NCI-H69 (cell line): ENCODE measurements at regions not wholly inside any gene's neighbourhood (a gene's known extent, or its start where the extent isn't known, plus 50 kb on each side); places are given as distances from the start of the nearest gene placed in this dataset.
A peak's percentile ranks its signal among the peaks of the same experiment; 100 is the strongest.

Experiments used
- DNase-seq: peaks from one replicate; lab custom pipeline; 2025; lab: John Stamatoyannopoulos, UW

DNA sequence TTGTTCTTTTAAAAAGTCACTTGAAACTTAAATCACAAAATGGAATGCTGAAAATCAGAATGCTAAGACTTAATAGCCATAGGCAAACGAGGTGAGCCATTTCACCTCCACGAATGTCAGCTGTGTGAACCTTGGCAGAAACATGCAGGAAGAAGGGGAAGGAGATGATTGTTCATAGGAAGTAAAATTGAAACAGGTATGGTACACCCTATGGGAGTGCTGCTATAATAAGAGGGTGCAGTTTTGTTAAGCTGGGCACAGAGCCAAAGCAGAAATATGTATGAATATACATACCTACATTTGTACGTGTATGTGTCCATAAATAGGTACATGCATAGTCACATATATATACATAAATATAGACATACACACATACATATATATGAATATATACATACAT is 51.0 kb upstream of the SPINK5 start:
- peak; percentile 76 for DNase-seq

DNA sequence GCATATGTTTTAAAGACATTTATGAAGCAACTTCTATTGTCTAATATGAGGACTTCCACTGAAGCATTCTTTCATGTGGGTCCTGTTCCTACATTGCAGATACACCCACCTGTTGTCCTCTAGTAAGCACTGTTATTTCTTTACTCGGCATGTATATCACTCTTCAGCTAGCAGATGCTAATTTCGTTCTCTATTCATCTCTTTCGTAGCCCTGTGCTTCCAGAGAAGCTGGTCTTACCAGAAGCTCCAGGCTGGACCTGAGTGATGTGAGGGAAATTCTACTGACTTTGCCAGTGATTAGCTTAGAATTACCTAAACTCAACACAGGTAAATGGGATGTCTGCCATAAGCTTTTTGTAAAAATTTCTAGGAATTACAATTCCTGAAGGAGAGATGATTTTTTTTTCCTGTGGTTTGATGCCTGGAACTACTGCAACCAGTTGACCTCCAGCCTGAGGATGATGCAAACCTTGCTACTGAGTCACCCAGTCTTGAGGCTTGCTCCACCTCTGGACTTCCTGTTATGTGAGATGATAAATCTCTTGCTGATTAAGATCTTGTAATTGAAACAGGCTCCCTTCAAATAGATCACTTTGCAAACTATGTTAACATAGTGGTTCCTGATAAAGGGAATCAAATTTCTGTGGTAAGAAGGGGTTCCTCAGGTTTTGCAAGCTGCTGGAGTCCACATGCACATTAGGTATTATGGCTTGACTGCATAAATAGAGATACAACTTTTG is 52.2 kb upstream of the SPINK5 start:
- peak; percentile 25 for DNase-seq

DNA sequence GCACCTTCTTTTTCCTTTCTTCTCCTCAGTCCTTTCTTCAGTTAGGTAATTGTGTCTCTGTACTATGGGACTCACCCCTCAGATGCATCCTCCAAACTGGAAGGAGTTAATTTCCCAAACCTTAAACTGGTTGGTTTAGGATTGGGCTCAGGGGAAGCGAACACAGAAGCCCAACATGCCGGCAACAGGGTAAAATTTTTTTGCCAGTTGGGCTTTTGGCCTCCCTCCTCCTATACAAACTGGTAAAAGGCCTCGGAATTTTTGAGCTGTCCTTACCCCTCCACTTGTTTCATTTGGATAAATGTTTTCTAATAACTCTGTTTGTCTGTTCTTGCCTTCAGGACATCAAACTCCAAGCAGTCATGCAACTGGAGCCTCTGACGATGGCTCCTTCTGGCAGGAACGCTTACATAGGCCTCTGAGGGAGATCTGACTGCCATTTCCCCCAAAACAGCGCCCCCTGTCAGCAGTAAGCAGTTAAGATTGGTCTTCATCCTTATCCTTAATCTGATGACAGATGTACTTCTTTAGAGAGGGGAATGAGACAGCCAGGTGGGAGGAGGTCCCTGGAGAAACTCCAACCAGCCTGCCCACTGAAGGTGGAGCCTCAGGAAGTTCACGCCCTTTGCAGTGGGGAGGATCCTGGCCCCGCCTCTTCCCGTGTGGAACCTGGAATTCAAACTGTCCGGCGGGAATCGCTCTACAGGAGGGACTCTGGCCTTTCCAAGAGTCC is 57.8 kb upstream of the SPINK5 start:
- DNase-seq = peak; percentile 53

DNA sequence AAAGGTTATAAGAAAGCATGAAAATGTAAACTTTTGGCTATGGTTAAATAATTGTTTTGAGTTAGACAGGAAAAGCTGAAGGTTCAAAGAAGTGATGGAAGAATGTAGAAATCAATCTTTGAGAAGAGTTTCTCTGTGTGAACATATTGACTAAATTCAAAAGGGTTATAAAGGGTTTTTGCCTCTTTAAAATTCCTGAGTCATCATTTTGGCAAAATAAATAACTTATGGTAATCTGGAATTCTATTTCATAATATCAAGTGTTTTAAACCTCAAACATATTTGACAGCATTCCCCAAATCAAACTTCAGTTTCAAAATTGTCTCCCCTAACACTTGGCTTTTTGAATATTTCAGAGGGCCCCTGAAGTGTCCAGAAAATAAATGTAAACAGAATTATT is 60.6 kb upstream of the SPINK5 start:
- DNase-seq = no peak

DNA sequence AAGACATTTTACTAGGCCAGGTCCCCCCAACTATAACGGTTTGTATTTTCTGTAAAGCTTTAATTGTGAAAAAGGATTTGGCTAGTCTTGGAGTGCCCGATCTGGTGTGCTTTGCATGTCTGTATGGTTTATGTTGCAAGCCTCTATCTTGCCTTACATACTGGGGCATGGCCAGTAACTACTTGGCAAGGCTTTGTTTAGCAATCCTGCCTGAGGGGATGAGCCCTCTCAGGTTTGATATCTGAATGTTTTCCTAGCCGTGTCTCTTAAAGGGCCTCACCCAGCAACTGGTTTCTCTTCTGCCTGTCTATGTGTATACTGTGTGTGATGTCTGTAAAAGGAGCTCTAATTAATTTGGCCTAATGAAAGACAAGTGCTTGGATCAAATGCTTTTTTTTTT is 61.3 kb upstream of the SPINK5 start:
- DNase-seq = peak; percentile 11

DNA sequence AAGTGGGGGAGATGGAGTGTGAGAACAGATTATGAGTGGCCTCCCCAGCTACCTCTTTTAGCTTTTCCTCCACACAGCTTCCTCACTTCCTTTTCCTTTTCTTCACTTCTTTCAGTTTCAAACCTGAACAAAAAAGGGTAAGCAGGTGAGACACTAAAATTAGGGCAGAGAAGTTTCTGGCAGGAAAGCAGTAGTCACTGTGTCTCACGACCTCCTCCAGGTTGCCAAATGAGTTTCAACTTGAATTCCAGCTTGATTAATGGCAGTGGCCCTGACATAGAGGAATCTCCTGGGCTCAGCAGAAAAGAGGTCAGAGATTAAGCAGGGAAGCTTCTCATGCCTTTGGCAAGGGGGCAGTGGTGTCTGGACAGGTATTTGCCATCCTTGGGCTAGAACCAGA is 63.7 kb upstream of the SPINK5 start:
- DNase-seq = no peak

DNA sequence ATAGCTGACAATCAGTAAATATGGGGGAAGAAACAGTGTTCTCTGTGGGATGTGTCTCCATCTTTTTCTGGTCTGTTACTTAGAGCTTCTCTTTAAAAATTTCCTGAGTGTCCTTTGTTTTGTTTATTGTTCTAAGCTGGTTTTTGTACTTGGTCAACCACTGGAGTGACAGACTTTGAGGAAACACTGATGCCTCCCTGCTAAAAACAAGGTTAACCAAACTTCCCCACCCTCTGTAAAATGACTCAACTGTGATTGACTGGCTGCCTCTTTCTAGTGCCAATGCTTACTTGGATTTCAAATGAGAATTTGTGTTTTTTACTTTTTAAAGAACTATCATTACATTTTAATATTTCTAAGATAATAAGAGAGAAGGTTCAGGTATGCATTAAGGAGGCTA is 65.1 kb upstream of the SPINK5 start:
- no peak for DNase-seq

DNA sequence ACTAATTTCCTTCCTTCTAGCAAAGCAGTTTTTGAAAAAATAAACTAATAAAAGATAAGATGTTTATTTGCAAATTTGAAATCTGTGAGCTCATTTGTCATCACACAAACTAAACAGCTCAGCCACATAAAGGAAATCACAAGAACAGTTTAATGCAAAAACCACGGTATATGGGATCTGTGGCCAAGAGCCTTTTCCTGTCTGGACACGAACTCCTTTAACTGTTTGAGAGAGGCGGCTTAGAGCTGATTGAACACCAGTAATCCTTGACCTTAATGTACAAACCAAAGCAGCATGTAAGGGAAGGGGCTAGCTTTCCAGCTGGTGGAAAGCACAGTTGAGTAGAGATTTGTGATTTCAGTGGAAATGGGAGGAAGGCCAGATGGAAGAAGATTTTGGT is 66.3 kb upstream of the SPINK5 start:
- DNase-seq = no peak

DNA sequence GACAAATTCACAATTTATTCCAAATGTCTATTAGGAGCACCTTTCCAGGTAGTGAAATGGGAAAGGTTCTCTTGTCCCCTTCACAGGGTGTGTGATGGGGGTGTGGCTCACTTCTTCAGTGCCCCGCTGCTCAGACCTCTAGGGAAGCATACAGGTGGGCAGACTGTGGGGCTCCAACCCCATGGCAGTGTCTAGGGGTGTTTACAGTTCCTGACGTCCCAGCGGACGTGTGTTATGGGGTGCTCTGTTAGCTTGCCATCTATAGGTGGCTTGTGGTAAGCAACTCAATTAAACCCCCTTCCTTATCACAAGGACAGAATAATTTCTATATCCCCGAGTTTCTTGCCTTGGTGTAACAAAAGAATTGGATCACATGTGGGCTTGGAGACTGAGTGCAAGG is 67.4 kb upstream of the SPINK5 start:
- DNase-seq = no peak

DNA sequence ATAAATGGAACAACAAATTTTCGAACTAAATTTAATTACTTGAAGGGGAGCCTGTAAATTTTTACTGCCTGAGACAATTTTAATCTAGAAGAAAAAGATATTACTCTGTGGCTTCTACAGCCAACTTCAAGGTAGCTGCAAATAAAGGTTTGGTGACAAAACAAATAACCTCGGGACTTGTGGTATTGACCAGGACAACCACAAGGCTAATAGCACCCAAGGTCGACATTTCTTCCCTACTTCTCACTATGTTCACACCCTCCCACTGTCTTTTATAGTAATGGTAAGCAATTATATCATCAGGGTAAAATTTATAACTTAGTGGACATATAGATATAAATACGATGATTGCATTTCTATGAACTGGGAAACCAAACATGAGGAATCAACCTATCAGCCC is 67.9 kb upstream of the SPINK5 start:
- DNase-seq = no peak

DNA sequence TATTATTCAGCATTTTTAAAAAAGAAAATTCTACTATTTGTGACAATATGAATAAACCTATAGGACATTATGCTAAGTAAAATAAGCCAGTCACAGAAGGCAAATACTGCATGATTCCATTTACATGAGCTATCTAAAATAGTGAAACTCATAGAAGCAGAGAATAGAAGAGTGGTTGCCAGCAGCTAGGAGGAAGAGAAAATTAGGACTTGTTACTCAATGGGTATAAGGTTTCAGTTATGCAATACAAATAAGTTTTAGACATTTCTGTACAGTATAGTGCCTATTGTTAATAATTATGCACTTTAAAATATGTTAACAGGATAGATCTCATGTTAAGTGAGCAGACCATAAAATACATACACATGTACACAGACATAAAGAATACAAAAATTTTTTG is 73.8 kb upstream of the SPINK5 start:
- no peak for DNase-seq

DNA sequence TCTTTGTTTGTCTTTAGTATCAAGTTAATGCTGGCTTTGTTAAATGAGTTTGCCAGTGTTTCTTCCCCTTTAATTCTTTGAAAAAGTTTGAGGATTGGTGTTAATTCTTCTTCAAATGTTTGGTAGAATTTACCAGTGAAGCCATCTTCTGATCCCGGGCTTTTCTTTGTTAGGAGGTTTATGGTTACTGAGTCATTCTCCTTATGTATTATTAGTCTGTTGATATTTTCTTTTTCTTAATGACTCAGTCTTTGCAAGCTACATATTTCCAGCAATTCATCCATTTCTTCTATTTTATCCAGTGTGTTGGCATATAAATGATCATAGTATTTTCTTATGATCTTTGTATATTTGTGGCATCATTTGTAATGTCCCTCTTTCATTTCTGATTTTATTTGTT is 74.5 kb upstream of the SPINK5 start:
- no peak for DNase-seq

DNA sequence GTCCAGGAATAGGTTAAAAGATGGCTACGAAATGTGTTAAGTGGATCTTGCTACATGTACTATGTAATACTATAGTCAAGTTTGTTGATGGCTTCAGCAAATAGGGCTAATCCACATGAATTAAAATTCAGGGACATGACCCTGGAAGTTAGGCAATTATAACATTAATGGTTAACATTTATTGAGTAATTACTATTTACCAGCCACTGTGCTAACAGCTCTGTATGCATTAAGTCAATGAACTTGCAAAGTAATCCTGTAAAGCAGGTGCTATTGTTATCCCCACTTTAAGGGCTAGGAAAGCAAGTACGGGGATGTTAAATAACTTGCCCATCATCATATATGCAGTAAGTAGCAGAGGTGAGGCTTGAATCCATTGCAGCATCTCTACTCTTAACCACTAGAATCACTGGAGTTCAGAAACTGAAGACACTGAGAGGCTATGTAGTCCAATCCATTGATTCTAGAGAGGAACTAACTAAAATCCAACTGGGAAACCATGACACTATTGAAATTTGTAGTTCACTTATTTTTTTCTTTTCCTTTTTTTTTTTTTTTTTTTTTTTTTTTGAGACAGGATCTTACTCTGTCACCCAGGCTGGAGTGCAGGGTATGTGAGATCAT is 77.5 kb upstream of the SPINK5 start:
- peak; percentile 34 for DNase-seq

DNA sequence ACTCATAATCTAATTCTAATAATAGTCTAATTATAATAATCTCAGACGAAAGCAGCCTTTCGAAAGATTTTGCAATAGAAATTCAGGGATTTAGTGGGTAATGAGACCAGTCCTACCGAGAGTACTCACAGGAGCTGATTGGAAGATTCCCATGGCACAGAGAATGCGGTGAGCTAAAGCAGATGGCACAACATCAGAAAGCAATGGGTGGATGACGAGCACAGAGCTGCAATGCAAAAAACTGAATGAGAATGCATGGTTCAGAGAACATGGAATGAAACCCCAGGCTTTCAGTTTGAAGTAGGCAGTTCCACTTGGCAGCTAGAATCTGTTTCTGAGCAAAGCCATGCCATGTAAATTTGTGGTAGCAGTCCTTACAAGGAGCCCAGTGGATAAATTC is 78.2 kb upstream of the SPINK5 start:
- no peak for DNase-seq

DNA sequence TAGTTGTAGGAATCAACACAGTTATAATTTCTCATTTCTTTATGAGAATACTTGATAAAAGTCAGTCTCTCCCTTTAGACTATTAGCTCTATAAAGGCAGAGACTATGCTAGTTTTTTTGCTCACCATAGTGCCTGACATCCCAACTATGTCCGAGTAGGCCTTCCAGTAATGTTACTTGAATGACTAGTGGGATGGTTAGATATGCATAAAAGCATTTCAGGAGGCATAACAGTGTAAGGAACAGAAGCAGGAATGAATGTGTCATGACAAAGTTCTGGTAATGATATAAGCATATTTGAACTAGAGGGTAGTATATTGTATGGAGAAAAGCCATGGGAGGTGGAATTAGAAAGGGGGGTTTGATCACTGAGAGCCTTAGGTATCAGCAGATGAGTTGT is 77.4 kb upstream of the C5orf46 start:
- no peak for DNase-seq

DNA sequence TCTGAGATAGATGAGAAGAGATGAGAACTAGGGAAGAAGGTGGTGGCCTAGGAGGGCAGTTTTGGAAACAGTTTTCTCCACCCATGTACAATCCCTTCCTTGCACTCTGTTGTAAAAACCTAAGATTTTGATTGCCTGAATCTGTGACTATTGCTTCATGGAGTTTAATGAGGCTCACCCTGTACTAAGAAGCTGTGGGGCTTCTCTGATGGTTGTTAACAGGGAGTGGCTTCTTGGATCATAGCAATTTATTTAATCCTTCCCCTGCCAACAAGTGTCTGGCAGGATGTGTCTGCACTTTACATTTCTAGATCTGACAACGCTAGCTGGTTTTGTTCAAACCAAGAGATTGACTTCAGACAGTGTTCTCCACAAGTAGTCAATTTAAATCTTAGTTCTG is 74.7 kb upstream of the C5orf46 start:
- DNase-seq = peak; percentile 10

DNA sequence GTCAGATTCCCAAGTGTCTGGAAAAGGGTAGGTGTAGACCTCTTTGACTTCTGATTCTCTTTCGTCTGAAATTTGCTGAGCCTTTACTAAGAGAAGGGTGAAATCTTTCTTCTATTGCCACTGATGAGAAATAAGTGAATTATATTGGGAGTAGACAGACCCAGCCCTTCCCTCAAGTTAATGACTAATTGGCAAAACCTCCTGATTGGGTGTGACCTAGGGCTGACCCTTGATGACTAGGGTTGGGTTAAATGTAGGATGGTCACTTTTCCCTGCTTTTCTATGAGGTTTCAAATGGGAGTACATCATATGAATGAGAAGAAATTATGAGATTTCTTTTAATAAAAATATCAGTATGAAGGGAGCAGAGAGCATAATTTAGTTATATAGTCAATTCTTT is 73.4 kb upstream of the C5orf46 start:
- DNase-seq = no peak

DNA sequence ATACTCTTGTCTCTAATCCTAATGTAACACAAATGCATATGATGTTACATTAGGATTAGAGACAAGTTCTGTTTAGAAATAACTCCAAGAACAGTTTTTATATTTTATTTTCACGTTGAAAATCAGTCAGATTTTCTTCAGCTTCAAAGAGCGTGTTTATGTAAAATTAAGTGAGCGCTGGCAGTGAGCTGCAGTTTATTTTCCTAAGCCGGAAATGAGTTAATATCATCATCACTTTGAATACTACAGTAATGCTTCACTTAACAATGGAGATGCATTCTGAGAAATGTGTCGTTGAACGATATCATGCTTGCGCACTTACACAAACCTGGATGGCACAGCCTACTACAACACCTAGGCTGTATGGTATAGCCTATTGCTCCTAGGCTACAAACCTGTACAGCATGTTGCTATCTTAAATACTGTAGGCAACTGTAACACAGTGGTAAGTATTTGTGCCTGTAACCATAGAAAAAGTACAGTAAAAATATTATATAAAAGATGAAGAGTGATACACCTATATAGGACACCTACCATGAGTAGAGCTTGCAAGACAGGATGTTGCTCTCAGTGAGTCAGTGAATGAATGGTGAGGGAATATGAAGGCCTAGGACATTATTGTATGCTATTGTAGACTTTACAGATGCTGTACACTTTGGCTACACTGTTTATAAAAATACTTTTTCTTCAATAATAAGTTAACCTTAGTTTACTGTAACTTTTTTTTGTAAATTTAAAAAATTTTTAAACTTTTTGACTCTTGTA is 65.9 kb upstream of the C5orf46 start:
- no peak for DNase-seq

DNA sequence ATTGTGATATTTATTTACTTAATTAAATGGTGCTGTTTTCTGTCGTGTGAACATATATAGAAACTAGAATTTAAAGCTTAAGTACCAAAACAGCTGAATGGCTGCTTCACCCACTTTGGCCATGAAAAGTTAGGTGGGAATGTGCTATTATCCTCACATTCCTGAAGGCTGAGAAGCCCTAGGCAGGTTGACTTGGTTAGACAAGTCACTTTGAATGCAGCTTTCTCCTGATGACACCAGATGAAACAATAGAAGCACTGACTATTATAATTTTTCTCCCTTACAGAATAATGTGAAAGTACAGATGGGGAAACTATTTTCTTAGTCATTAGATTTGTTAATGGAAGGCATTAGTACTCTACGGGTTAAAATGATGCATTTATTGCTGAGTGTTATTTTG is 65.1 kb upstream of the C5orf46 start:
- DNase-seq = no peak

DNA sequence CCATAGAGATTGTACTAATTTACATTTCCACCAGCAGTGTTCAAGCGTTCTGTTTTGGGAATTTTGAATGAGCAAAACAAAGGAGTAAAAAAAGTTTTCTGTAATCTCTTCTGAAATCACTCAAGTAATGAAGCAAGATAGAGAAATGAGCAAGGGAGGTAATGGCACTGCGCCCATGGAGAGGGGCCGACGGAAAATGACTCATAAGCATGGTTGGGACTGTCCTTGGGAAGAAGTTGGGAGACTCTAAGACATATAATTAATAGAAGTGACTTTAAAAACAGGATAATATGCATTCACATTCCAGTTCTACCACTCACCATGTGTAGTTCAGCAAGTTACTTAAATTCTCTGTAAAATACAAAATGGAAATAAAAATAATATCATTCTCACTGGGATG is 62.5 kb upstream of the C5orf46 start:
- DNase-seq = no peak

DNA sequence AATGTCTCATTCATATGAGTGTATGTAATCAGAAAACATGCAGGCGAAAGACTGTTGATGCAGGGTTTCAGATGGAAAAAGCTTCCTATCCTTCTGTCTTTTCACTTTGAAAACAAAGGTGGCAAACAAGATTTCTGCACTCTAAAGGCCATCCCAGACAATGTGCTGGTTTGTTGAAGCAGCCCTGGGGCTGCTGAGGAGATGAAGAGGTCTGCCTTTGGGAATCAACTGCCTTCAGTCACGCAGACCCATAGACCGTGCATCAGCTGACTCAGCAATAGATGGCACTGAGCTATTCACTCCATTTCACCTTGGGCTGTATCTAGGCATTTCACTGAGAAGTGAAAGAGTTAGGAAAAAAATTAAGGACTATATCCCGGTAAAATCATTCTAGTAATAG is 60.5 kb upstream of the C5orf46 start:
- DNase-seq = no peak

DNA sequence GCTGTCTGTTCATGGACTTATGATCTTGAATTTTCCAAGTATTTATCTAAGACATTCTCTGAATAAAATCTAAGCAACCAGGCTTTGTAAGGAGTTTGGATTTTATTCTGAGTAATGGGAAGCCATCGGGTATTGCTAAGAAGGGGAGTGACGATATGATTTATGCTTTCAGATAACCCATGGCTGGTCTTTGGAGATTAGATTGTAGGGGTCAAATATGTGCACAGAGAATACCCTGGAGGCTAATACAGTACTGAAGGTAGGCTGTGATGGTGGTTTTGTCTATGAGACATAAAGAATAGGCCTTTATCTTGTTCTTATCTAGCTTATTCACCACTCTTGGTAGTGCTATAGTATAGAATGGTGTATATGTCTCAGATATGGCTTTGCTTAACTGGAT is 60.0 kb upstream of the C5orf46 start:
- DNase-seq = no peak

DNA sequence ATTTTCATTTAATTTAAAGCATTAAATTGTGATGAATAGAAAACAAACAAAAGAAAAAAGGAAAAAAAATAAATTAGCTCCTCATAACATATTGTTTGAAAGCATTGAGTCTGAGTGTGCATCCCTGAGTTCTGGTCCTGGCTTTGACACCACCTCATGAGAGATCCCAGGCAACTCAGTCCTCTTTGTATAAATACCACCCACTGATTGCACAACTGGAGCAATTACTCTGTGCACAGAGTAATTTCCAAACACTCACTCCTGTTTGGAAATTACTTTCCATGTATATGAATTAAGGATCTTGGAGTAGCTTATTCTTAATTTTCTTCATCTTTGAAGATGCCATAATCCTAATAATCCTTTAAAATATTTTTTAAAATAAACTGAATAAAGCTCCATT is 59.4 kb upstream of the C5orf46 start:
- DNase-seq = peak; percentile 49
